Sigmoid colon (tissue), 4 donors: ENCODE measurements at regions not wholly inside any gene's neighbourhood (a gene's known extent, or its start where the extent isn't known, plus 50 kb on each side); places are given as distances from the start of the nearest gene placed in this dataset.

ENCODE experiments used
- EP300 ChIP-seq, 4 donors: sonication (generic); formaldehyde crosslinking; IDR thresholded peaks; one replicate each; pipeline ENCODE4 v1.6.1; 2017; ENCODE audit warnings: antibody characterized with exemption in 4 of 4
- POLR2A ChIP-seq, 2 donors: fragments of 450-650 bp; IDR thresholded peaks; one replicate each; pipeline ENCODE4 v1.6.1; 2016; ENCODE audit warnings: antibody characterized with exemption in 2 of 2, mild to moderate bottlenecking in 2 of 2, moderate library complexity in 2 of 2
- POLR2AphosphoS5 ChIP-seq, 4 donors: sonication (generic); formaldehyde crosslinking; IDR thresholded peaks; one replicate each; pipeline ENCODE4 v1.6.1; 2017; ENCODE audit warnings: antibody characterized with exemption in 4 of 4
- TF ChIP-seq, protein P1 (sequence below), 4 experiments: fragments of 450-650 bp in 3 of 4; fragments of 200-600 bp in 1 of 4; IDR thresholded peaks; one replicate each; pipeline ENCODE4 v1.5.1; 2016 to 2019; ENCODE audit warnings: antibody characterized with exemption in 4 of 4, mild to moderate bottlenecking in 3 of 4, moderate library complexity in 2 of 4

- TF ChIP-seq, protein P1, sequence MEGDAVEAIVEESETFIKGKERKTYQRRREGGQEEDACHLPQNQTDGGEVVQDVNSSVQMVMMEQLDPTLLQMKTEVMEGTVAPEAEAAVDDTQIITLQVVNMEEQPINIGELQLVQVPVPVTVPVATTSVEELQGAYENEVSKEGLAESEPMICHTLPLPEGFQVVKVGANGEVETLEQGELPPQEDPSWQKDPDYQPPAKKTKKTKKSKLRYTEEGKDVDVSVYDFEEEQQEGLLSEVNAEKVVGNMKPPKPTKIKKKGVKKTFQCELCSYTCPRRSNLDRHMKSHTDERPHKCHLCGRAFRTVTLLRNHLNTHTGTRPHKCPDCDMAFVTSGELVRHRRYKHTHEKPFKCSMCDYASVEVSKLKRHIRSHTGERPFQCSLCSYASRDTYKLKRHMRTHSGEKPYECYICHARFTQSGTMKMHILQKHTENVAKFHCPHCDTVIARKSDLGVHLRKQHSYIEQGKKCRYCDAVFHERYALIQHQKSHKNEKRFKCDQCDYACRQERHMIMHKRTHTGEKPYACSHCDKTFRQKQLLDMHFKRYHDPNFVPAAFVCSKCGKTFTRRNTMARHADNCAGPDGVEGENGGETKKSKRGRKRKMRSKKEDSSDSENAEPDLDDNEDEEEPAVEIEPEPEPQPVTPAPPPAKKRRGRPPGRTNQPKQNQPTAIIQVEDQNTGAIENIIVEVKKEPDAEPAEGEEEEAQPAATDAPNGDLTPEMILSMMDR (IDR thresholded peaks at IDR 0.05) = no peak
- no peak for TF ChIP-seq POLR2AphosphoS5 (IDR thresholded peaks at IDR 0.05)
- no peak for TF ChIP-seq EP300 (IDR thresholded peaks at IDR 0.05)
- TF ChIP-seq POLR2A (IDR thresholded peaks at IDR 0.05) = no peak
Observed at GRCh38 chr14:101133068-101133467, 229.5 kb upstream of the RTL1 start.
